ENCODE measurements at regions not wholly inside any gene's neighbourhood (a gene's known extent, or its start where the extent isn't known, plus 50 kb on each side); places are given as distances from the start of the nearest gene placed in this dataset.

DNA sequence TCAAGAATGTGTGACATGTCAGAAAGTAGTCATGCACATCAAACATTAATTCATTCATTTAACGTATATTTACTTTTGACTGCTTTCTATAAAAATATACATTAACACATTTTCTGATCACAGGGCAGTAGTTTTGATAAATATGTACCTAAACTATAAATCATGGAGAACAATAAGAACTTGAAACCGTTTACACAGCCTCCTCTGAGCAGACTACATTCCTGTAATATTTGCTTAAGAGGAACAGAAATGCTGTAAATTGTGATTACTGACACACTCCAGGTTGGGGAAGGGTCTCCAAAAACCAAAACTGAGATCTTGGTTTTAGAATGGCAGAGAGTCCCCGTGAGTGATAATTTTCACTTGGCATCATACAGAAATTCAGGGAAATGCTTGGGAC lies 120.7 kb upstream of the PPARGC1A start:
- TF ChIP-seq REST (IDR thresholded peaks at IDR 0.05): no peak
- TF ChIP-seq EGR1 (IDR thresholded peaks at IDR 0.05; ENCODE audit: low read depth in 2 of 2): no peak
- TF ChIP-seq HNF4G (IDR thresholded peaks at IDR 0.05): no peak
- no peak for TF ChIP-seq TAF1 (conservative IDR thresholded peaks at IDR 0.05)
- TF ChIP-seq FOXA2 (IDR thresholded peaks at IDR 0.05): no peak
- TF ChIP-seq, protein P1, sequence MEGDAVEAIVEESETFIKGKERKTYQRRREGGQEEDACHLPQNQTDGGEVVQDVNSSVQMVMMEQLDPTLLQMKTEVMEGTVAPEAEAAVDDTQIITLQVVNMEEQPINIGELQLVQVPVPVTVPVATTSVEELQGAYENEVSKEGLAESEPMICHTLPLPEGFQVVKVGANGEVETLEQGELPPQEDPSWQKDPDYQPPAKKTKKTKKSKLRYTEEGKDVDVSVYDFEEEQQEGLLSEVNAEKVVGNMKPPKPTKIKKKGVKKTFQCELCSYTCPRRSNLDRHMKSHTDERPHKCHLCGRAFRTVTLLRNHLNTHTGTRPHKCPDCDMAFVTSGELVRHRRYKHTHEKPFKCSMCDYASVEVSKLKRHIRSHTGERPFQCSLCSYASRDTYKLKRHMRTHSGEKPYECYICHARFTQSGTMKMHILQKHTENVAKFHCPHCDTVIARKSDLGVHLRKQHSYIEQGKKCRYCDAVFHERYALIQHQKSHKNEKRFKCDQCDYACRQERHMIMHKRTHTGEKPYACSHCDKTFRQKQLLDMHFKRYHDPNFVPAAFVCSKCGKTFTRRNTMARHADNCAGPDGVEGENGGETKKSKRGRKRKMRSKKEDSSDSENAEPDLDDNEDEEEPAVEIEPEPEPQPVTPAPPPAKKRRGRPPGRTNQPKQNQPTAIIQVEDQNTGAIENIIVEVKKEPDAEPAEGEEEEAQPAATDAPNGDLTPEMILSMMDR (IDR thresholded peaks at IDR 0.05; ENCODE audit: low read depth, low read length, missing input control): no peak
- no peak for TF ChIP-seq NR2F2 (IDR thresholded peaks at IDR 0.05)
- no peak for TF ChIP-seq JUND (IDR thresholded peaks at IDR 0.05)
- no peak for TF ChIP-seq GABPA (IDR thresholded peaks at IDR 0.05 in 1 of 2, conservative IDR thresholded peaks at IDR 0.05 in 1 of 2)
- TF ChIP-seq FOXA1 (IDR thresholded peaks at IDR 0.05): no peak
- TF ChIP-seq RXRA (IDR thresholded peaks at IDR 0.05): no peak
- TF ChIP-seq YY1 (IDR thresholded peaks at IDR 0.05): no peak
- no peak for TF ChIP-seq ZBTB33 (IDR thresholded peaks at IDR 0.05)
- TF ChIP-seq, protein P2, sequence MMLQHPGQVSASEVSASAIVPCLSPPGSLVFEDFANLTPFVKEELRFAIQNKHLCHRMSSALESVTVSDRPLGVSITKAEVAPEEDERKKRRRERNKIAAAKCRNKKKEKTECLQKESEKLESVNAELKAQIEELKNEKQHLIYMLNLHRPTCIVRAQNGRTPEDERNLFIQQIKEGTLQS (IDR thresholded peaks at IDR 0.05): no peak
- TF ChIP-seq, protein P3, sequence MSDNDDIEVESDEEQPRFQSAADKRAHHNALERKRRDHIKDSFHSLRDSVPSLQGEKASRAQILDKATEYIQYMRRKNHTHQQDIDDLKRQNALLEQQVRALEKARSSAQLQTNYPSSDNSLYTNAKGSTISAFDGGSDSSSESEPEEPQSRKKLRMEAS (IDR thresholded peaks at IDR 0.05): no peak
- TF ChIP-seq HNF4A (conservative IDR thresholded peaks at IDR 0.05): no peak
- 56% methylated on average over 3 of the region's 3 CpGs for WGBS
- no peak overlapping the region for H3K4me3 ChIP-seq (ENCODE audit: low read depth in 1 of 3, low read length in 3 of 3)

DNA sequence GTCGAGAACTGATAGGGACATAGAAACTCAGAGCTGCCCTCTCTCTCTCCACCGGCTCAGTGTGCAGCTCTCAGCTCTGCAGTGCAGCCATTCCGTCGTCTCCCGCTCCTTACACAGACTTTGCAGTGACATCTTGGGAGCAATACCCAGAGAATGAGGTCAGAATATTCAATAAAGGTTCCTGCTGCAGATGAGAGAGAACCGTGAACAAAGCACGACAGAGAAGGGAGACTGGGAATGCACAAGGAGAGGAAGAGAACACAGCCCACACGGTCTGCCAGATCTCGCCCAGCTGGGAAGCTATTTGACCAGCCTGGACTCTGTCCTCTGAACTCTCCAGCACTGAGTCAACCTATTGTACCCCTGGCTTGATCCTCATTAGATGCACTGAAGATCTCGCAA lies 118.0 kb upstream of the PPARGC1A start:
- WGBS: 33% methylated on average over 10 of the region's 10 CpGs
- DNase-seq (ENCODE audit: low spot score): no peak
- H3K9ac ChIP-seq (ENCODE audit: low read depth in 1 of 2, low read length in 2 of 2): no peak overlapping the region
- H3K4me3 ChIP-seq (ENCODE audit: low read depth in 1 of 3, low read length in 3 of 3): peak overlapping the region in 1 of 3 donors; percentile 29
- no peak overlapping the region for H3K27ac ChIP-seq (ENCODE audit: low read depth in 1 of 2, low read length in 2 of 2)
- H3K4me1 ChIP-seq (ENCODE audit: control insufficient read depth in 4 of 4, insufficient read depth in 4 of 4, low read length in 3 of 4): peaks cover 0 to 14% (median 9%) of the 10 kb centered on the region in 4 donors
- no peaks in the 10 kb centered on the region for H3K36me3 ChIP-seq (ENCODE audit: control insufficient read depth in 4 of 4, insufficient read depth in 3 of 4, low read depth in 1 of 4, low read length in 3 of 4)
- H3K27me3 ChIP-seq (ENCODE audit: control insufficient read depth in 4 of 4, insufficient read depth in 4 of 4, low read length in 3 of 4): no peaks in the 10 kb centered on the region
- H3K9me3 ChIP-seq (ENCODE audit: control insufficient read depth in 4 of 4, low read length in 3 of 4): no peaks in the 10 kb centered on the region
- TF ChIP-seq NR2F2 (IDR thresholded peaks at IDR 0.05) (no peak), RAD21 (IDR thresholded peaks at IDR 0.05) (peak; percentile 60 to 61), TAF1 (conservative IDR thresholded peaks at IDR 0.05) (no peak), ZBTB33 (IDR thresholded peaks at IDR 0.05) (peak; percentile 45), RXRA (IDR thresholded peaks at IDR 0.05) (peak; percentile 88 to 90), YY1 (IDR thresholded peaks at IDR 0.05) (peak; percentile 46), EGR1 (IDR thresholded peaks at IDR 0.05; ENCODE audit: low read depth in 2 of 2) (no peak), HNF4A (conservative IDR thresholded peaks at IDR 0.05) (peak; percentile 97), FOXA2 (IDR thresholded peaks at IDR 0.05) (no peak)
- TF ChIP-seq, protein P2 (IDR thresholded peaks at IDR 0.05): peak; percentile 10
- TF ChIP-seq, protein P3 (IDR thresholded peaks at IDR 0.05): peak; percentile 59
- TF ChIP-seq, protein P1 (IDR thresholded peaks at IDR 0.05; ENCODE audit: low read depth, low read length, missing input control): no peak

More for the DNA sequence above, 120.7 kb upstream of the PPARGC1A start:
- Histone ChIP-seq H3K9me3 (ENCODE audit: control insufficient read depth in 4 of 4, low read length in 3 of 4) (no peaks in the 10 kb centered on the region), H3K27ac (ENCODE audit: low read depth in 1 of 2, low read length in 2 of 2) (no peak overlapping the region), H3K9ac (ENCODE audit: low read depth in 1 of 2, low read length in 2 of 2) (no peak overlapping the region), H3K27me3 (ENCODE audit: control insufficient read depth in 4 of 4, insufficient read depth in 4 of 4, low read length in 3 of 4) (no peaks in the 10 kb centered on the region), H3K4me1 (ENCODE audit: control insufficient read depth in 4 of 4, insufficient read depth in 4 of 4, low read length in 3 of 4) (peaks cover 1 to 29% (median 16%) of the 10 kb centered on the region in 4 donors), H3K36me3 (ENCODE audit: control insufficient read depth in 4 of 4, insufficient read depth in 3 of 4, low read depth in 1 of 4, low read length in 3 of 4) (no peaks in the 10 kb centered on the region)
- DNase-seq (ENCODE audit: low spot score): no peak
